ENCODE measurements at regions not wholly inside any gene's neighbourhood (a gene's known extent, or its start where the extent isn't known, plus 50 kb on each side); places are given as distances from the start of the nearest gene placed in this dataset.

DNA sequence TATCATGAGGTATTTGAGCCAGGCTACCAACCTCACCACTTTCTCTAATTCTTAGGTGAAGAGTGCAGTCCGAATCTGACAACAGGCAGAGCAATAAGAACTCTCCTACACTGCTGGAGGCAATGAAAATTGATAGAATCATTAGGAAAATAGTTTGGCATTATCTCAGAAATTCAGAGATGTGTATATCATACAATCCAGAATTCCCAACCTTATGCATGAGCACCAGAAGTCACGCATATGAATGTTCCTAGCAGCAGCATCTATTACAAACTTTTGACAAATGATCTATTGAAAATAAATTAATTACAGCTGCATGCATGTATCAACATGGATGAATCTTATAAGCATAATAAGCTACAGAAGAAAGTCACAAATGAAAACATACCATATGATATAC lies 176.9 kb upstream of the CAMK1G start:
- H3K27ac ChIP-seq (ENCODE audit: low read depth in 2 of 2, low read length in 2 of 2), result no peak overlapping the region
- no peak overlapping the region for H3K4me3 ChIP-seq (ENCODE audit: low read length in 3 of 3)
- no peaks in the 10 kb centered on the region for H3K9me3 ChIP-seq (ENCODE audit: control insufficient read depth in 2 of 3, insufficient read depth in 1 of 3, low read length in 3 of 3)
- no peaks in the 10 kb centered on the region for H3K27me3 ChIP-seq (ENCODE audit: control insufficient read depth, insufficient read depth, low read length)
- FAIRE-seq (no peak), DNase-seq (no peak)
- H3K9ac ChIP-seq (ENCODE audit: low read length in 3 of 3), result no peak overlapping the region
- TF ChIP-seq CTCF (IDR thresholded peaks at IDR 0.05; ENCODE audit: borderline replicate concordance, extremely low read depth, insufficient read depth), result no peak
- no peaks in the 10 kb centered on the region for H3K4me1 ChIP-seq (ENCODE audit: control insufficient read depth in 2 of 3, insufficient read depth in 2 of 3, low read depth in 1 of 3, low read length in 3 of 3)
- H3K36me3 ChIP-seq (ENCODE audit: control insufficient read depth in 2 of 3, insufficient read depth in 3 of 3, low read length in 3 of 3), result no peaks in the 10 kb centered on the region
- intact Hi-C loops (cut with DNase I), result no loop called here

- DNase-seq (no peak), FAIRE-seq (no peak)
- Histone ChIP-seq H3K36me3 (ENCODE audit: control insufficient read depth in 2 of 3, insufficient read depth in 3 of 3, low read length in 3 of 3) (no peaks in the 10 kb centered on the region), H3K9ac (ENCODE audit: low read length in 3 of 3) (no peak overlapping the region), H3K4me3 (ENCODE audit: low read length in 3 of 3) (no peak overlapping the region), H3K27ac (ENCODE audit: low read depth in 2 of 2, low read length in 2 of 2) (no peak overlapping the region), H3K9me3 (ENCODE audit: control insufficient read depth in 2 of 3, insufficient read depth in 1 of 3, low read length in 3 of 3) (no peaks in the 10 kb centered on the region), H3K4me1 (ENCODE audit: control insufficient read depth in 2 of 3, insufficient read depth in 2 of 3, low read depth in 1 of 3, low read length in 3 of 3) (no peaks in the 10 kb centered on the region), H3K27me3 (ENCODE audit: control insufficient read depth, insufficient read depth, low read length) (no peaks in the 10 kb centered on the region)
- intact Hi-C loops (cut with DNase I), result no loop called here
- no peak for TF ChIP-seq CTCF (IDR thresholded peaks at IDR 0.05; ENCODE audit: borderline replicate concordance, extremely low read depth, insufficient read depth)
Measured at GRCh38 chr1:209409780-209410179, 173.7 kb upstream of the CAMK1G start.

DNA sequence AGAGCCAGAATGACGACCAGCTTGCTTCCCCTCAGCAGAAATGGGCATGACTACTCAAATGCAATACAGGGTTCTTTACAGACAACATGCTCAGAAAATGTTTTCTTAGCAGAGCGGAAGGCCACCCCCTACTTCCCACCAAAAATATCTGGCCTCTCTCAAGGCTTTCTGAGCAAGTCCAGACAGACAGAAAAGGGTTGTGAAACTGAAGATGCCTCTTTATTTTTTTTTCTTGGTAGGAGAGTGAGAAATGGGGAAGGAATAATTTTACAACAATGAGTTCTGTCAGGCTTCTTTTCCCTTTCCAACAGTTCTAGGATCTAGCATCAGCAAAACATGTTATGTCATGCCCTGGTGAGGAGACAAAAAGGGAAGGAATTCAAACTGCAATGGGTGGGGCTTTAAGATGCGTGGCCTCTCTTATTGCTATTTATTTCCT lies 172.0 kb upstream of the CAMK1G start:
- intact Hi-C loops (cut with DNase I), result no loop called here
- FAIRE-seq (no peak), DNase-seq (peak in 1 of 5 donors; percentile 35)
- Histone ChIP-seq H3K36me3 (ENCODE audit: control insufficient read depth in 2 of 3, insufficient read depth in 3 of 3, low read length in 3 of 3) (no peaks in the 10 kb centered on the region), H3K9me3 (ENCODE audit: control insufficient read depth in 2 of 3, insufficient read depth in 1 of 3, low read length in 3 of 3) (no peaks in the 10 kb centered on the region), H3K4me3 (ENCODE audit: low read length in 3 of 3) (no peak overlapping the region), H3K4me1 (ENCODE audit: control insufficient read depth in 2 of 3, insufficient read depth in 2 of 3, low read depth in 1 of 3, low read length in 3 of 3) (no peaks in the 10 kb centered on the region), H3K9ac (ENCODE audit: low read length in 3 of 3) (no peak overlapping the region), H3K27ac (ENCODE audit: low read depth in 2 of 2, low read length in 2 of 2) (no peak overlapping the region), H3K27me3 (ENCODE audit: control insufficient read depth, insufficient read depth, low read length) (no peaks in the 10 kb centered on the region)
- TF ChIP-seq CTCF (IDR thresholded peaks at IDR 0.05; ENCODE audit: borderline replicate concordance, extremely low read depth, insufficient read depth), result no peak

GRCh38 chr1:209412036-209412435 lies 171.5 kb upstream of the CAMK1G start:
- FAIRE-seq (no peak), DNase-seq (no peak)
- no peak overlapping the region for H3K4me3 ChIP-seq (ENCODE audit: low read length in 3 of 3)
- H3K9ac ChIP-seq (ENCODE audit: low read length in 3 of 3), result no peak overlapping the region
- no peaks in the 10 kb centered on the region for H3K4me1 ChIP-seq (ENCODE audit: control insufficient read depth in 2 of 3, insufficient read depth in 2 of 3, low read depth in 1 of 3, low read length in 3 of 3)
- intact Hi-C loops (cut with DNase I), result no loop called here
- no peak overlapping the region for H3K27ac ChIP-seq (ENCODE audit: low read depth in 2 of 2, low read length in 2 of 2)
- H3K9me3 ChIP-seq (ENCODE audit: control insufficient read depth in 2 of 3, insufficient read depth in 1 of 3, low read length in 3 of 3), result no peaks in the 10 kb centered on the region
- no peaks in the 10 kb centered on the region for H3K27me3 ChIP-seq (ENCODE audit: control insufficient read depth, insufficient read depth, low read length)
- TF ChIP-seq CTCF (IDR thresholded peaks at IDR 0.05; ENCODE audit: borderline replicate concordance, extremely low read depth, insufficient read depth), result no peak
- no peaks in the 10 kb centered on the region for H3K36me3 ChIP-seq (ENCODE audit: control insufficient read depth in 2 of 3, insufficient read depth in 3 of 3, low read length in 3 of 3)
